HG03139 (cell line): ENCODE measurements at regions not wholly inside any gene's neighbourhood (a gene's known extent, or its start where the extent isn't known, plus 50 kb on each side); places are given as distances from the start of the nearest gene placed in this dataset.

Source experiments
- ATAC-seq: cut with Tn5 transposase; IDR thresholded peaks from one replicate; pipeline ENCODE4 v1.9.1; 2021; ENCODE audit not compliant: unreplicated experiment

- no peak for ATAC-seq
Observed at GRCh38 chr4:89665662-89666061, 171.3 kb downstream of the SNCA start.

- no peak for ATAC-seq
Observed at GRCh38 chr4:89664521-89664920, 172.4 kb downstream of the SNCA start.

DNA sequence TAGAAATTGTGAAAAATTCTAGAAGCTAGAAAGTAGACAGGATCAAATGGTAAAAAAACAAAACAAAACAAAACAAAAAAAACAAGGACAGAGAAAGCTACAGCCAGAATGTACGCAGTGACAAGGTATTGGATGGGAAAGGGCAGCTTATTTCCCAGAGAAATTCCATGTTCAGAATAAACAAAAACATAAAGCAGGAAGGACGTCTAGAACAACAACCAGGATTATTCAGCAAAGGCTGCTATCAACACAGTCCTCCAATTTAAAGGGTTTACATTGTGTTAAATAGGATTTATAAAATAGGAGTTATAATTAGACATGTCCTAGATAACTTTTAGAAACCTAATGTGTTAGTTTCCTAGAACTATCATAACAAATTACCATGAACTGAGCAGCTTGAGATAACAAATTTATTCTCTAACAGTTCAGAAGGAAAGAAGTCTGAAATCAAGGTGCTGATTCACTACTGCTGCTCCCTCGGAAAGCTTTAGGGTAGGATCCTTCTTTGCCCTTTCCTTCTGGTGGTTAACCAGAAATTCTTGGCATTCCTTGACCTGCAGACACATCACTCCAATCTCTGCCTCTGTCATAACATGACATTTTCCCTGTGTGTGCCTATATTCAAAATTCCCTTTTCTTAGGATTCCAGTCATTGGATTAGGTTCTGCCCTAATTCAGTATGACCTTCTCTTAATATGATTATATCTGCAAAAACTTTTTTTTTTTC, 175.6 kb downstream of the SNCA start:
- no peak for ATAC-seq

GRCh38 chr4:89660444-89661172, 176.4 kb downstream of the SNCA start:
- no peak for ATAC-seq

DNA sequence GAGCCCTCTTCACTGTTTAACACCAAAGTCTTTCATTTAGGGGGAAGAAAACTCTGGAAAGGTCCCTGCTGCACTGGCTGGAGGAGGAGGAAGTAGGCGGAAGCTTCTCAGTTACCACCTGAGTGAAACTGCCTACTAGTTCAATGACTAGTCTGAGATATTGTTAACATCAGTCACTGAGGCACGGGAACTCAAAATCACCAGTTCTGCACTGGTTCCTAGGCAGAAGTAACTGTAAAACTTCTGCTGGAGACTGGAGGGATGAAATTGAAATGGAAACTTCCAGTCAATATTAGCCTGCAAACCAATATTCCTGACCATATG, 178.3 kb downstream of the SNCA start:
- ATAC-seq: peak; percentile 66

DNA sequence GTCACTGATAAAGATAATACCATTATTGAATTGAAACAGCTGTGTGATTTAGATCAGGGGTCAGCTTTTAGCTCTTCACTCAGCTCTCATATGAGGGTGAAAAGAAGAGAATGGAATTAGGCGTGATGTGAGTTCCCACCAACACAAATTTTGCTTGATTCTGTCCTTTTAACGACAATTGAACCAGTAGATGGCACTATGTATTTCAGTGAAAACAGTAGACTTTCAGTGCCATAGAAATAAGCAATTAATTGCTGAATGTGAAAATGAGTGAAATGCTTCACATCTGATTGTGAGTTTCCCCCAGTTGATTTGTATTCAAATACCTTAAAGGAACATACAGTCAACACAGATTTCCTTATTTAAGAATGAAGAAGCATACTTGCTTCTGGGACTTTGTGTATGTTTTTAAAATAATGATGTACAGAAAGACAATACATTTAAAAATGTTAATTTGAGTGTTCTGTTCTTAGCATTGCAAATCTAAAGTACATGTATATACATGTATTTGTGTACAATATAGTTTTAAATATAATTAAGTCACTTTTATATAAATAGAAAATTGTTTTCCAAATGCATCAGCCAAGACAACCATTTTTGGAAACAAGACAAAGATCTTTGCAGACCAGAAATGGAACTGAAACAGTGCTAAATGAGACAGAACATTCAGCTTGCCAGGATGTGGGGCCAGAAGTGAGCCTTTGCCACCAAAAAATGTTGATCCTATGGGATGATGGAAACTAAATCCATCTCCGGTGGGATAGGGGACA, 178.8 kb downstream of the SNCA start:
- ATAC-seq: peak; percentile 53

DNA sequence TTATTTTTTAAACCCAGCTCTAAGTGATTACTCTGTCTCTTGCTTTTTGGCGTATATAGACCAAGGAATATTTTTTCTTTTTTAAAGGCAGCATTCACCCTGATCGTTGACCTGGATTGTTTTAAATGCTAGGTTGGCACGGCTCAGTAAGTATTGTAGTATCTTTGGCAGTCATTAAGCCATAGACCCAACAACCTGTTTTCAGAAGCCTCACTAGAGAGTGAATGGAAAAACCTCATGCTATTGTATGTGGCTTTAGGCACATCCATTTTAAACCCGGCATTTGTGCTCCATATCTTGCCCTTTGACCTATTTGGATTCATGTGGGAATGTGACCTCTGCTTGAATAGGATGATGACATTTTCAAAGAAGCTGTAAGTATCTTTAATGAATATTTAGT, 183.9 kb downstream of the SNCA start:
- ATAC-seq: no peak

DNA sequence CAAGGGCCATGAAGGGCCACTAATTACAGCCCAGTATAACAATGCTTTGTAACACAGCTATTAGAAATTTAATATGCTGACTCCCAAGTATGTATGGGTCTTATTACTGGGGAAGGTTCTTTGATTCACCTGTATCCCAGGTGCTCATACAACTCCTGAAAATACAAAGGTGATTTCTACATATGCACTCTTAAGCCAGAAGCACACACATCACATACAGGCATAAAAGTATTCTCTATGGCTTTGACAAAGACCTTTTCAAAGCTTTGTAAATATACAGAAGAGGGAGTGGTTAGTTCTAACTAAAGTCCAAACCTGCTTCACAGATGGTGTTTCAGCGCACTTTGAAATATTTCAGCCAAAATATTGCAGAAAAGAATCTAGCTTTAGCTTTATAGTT, 191.5 kb downstream of the SNCA start:
- no peak for ATAC-seq

DNA sequence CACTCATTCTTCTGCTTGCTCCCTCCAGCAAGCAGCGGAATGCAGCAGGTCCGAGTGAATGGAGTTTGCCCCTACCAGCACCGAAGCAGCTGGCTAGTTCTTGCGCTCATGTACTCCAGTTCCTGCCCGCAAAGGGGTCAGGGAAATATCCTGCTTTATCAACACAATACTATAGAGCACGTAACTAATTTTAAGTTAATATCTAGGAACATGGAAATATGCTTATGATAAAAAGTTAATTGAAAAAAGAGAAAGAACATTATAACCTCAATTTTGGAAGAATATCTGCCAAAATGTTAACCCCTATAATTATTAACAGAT, 195.6 kb downstream of the SNCA start:
- ATAC-seq: no peak

DNA sequence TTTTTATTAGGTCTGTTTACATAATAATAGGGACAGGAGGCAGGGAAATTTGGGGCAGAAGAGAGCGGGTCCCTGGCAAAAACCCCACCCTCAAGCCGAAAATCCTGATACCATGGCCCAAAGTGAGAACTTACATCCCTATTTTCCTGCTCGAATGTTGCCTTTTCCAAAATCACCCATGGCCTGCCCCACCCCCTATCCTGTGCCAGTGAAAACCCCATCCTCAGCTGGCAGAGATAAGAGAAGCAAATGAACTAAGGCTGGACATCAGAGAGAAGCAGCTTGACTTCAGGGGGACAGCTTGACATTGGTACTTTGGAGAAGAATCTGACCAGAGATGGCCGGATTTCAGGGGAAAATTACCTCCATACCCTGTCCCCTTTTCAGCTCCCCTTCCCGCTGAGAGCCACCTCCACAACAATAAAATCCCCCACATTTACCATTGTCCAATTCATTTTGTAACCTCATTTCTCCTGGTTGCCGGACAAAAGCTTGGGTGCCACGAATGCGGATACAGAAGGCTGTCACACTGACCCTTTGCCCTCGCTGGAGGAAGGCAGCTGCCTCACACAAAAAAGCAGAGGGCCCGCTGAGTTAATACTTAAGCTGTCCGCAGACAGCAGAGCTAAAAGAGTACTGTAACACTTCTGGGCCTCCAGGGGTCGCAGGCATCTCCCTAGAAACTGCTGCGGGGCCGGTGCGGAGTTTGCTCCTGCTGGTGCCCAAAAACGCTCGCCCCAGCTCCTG, 196.2 kb downstream of the SNCA start:
- peak; percentile 61 for ATAC-seq

- ATAC-seq: no peak
Observed at GRCh38 chr4:89639395-89639794, 197.6 kb downstream of the SNCA start.

DNA sequence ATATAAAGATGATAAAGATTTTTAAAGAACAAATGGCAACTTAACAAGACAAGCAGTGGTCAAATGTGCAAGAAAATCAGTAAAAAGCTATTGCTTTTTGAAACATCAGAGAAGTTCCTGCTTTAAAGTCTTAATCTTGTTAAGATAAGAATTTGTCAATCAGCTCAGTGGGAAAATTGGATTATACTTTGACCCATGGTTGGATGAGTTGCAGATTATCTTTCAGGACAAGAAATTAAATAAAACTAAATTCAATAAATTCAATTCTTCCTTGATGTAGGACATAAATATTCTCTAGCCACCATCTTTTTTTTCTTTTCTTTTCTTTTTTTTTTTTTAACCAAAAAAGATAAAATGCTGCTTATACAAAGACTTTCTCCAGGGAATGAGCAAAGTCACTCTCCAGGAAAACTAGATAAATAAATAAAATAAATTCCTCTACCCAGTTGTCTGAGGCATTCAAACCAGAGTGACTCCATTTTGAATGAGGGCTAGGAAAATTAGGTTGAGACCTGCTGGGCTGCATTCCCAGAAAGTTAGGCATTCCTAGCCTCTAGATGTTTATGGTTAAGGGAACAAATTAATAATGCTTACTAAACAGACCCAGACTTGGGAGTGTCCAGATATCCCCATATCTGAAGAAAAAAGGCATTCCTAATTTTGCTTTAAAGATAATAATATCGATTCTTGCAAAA, 211.2 kb downstream of the SNCA start:
- ATAC-seq: no peak

GRCh38 chr4:89619206-89619962, 217.6 kb downstream of the SNCA start:
- ATAC-seq: peak; percentile 54

DNA sequence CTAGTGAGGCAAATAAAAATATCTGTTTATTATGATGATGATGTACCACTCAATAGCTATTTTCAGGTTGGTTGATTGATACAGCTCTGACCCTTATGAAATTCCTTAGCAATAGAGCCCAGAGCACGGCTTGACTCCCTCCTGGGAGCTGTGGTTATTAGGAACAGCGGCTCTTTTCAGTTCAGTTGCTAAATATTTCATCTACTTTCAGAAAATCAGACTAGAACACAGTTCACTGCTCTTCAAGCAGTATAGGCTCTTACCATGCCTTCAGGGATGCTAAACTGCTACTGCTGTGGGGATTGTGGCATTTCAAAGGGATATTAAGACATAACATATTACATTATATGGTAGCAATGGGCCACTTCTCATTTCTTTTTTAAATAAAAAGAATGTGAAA, 218.8 kb downstream of the SNCA start:
- ATAC-seq: no peak

DNA sequence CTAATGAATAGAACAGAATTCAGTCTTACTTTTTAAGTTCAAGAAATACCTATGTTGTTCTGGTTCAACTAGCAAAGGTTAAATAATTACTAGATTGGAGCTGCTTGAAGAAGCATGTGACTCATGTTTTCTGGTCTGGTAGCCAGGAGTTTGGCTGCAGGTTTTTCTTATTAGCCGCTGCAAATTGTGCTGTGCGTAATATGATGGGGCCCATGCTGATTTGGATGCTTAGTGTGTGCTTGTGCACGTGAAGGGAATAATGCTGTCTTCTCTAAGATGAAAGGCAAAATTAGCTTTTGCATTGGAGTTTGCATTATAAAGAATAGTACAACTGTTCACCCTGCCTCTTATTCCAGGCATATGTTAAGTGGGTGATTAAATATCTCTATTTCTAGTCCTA, 219.6 kb downstream of the SNCA start:
- ATAC-seq: no peak

DNA sequence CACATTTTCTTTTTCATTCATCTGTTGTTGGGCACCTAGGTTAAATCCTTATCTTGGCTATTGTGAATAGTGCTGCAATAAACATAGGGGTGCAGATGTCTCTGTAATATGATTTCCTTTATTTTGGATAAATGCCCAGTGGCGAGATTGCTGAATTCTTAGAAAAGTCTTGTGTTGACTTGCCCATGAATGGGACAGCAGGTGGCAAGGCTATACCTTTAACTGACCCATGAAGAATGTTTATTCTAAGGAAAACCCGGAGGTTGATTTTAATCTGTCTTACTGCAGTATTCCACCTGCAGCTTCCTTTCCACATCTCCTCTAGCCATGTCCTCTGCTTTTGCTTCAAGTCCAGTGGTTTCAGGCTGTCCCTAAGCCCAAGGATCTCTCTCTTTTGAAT, 220.6 kb downstream of the SNCA start:
- ATAC-seq: no peak

DNA sequence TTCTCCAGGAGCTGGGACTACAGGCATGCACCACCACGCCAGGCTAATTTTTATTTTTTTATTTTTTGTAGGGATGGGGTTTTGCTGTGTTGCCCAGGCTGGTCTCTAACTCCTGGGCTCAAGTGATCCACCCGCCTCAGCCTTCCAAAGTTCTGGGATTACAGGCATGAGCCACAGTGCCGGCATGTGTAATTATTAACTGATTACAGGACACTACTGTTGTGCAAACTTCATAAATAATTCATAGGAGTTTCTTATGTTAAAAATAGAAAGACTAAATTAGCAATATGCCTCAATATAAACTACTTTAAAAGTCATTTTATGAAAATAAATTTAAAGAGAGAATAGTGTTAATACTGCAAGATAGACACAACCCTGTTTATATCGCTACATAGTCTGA, 221.9 kb downstream of the SNCA start:
- ATAC-seq: no peak

DNA sequence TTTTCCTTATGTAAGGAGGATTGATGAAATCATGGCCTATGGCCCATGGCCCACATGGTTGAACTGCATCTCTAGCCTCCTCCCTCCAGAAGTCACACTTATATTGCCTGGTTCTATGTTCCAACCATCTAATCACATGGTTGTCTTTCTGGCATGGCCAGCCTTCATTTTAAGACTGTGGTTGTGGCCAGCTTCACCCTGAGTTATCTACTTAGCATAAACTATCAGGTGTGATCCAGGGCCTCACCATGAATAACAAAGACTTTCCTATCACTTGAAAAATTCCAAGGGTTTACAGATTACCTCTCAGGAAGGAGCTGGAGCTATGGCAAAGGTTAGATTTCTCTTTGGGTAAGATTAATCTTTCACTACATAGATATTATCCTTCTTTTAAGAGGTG, 222.8 kb downstream of the SNCA start:
- no peak for ATAC-seq

DNA sequence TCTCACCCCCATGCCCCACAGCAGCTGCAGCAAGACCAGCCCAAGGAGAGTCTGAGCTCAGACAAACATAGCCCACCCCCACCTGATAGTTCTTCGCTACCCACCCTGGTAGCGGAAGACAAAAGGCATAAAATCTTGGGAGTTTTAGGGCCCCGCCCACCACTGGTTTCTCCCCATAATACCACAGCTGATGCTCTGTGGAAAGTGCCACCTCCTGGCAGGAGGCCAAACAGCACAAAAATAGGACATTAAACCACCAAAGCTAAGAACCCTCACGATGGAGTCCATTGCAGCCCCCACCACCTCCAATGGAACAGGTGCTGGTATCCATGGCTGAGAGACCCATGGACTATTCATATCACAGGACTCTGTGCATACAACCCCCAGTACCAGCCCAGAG, 226.7 kb downstream of the SNCA start:
- ATAC-seq: no peak

DNA sequence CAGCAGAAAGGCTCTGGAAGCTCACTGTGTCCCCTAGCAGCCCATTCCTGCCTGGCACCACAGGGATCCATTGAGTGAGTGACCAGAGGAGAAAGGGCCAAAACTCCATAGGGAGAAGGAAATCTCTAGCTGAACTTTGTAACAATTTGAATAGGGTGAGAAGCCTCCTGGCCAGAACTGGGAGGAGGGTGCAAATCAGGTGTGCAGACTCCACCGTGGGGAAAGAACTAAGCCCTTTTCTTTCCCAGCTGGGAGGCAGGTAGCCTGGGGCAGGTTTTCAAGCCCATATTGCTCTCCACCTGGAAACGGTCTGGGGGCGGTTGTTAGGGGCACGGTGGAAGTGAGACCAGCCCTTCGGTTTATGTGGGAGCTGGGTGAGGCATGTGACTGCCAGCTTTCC, 227.2 kb downstream of the SNCA start:
- ATAC-seq: no peak
